CD14-positive monocyte (primary cell): ENCODE measurements at regions not wholly inside any gene's neighbourhood (a gene's known extent, or its start where the extent isn't known, plus 50 kb on each side); places are given as distances from the start of the nearest gene placed in this dataset.

Experiments used
- DNase-seq, 3 donors: peaks; one replicate each; pipeline ENCODE4 v3.0.0-alpha.2; 2011 to 2022
- H2AFZ ChIP-seq: 2 replicates; pipeline ENCODE4 v1.6.0; 2012; ENCODE audit warnings: mild to moderate bottlenecking, low read depth, low read length, inconsistent platforms; ENCODE audit not compliant: insufficient read depth, poor library complexity, severe bottlenecking
- H3K27ac ChIP-seq, 2 donors: 1 replicate in 1 of 2; 2 replicates in 1 of 2; pipeline ENCODE4 v1.5.1; 2012 to 2013; ENCODE audit warnings: low read length in 2 of 2, control low read depth in 1 of 2, inconsistent platforms in 1 of 2, low read depth in 1 of 2, mild to moderate bottlenecking in 1 of 2
- H3K27me3 ChIP-seq, 2 donors: one replicate each; pipeline versions ENCODE4 v1.6.0 to v1.6.1; 2011 to 2013; ENCODE audit warnings: low read length in 2 of 2; ENCODE audit not compliant: control insufficient read depth in 2 of 2, insufficient read depth in 2 of 2
- H3K36me3 ChIP-seq, 2 donors: replicated peaks in 1 of 2; 1 replicate in 1 of 2; 2 replicates in 1 of 2; pipeline versions ENCODE4 v1.5.1 to v1.6.1; 2012 to 2013; ENCODE audit warnings: low read length in 2 of 2, control low read depth in 1 of 2, inconsistent platforms in 1 of 2, mild to moderate bottlenecking in 1 of 2; ENCODE audit not compliant: insufficient read depth in 2 of 2, control insufficient read depth in 1 of 2
- H3K4me1 ChIP-seq, 2 donors: 1 replicate in 1 of 2; 2 replicates in 1 of 2; pipeline versions ENCODE4 v1.5.1 to v1.6.1; 2012 to 2013; ENCODE audit warnings: low read length in 2 of 2, control low read depth in 1 of 2, inconsistent platforms in 1 of 2, mild to moderate bottlenecking in 1 of 2, moderate library complexity in 1 of 2; ENCODE audit not compliant: insufficient read depth in 2 of 2, control insufficient read depth in 1 of 2
- H3K4me2 ChIP-seq: replicated peaks from 2 replicates; pipeline ENCODE3; 2012; ENCODE audit warnings: low read length, moderate library complexity, mild to moderate bottlenecking; ENCODE audit not compliant: poor library complexity, severe bottlenecking; ENCODE audit errors: extremely low read depth
- H3K4me3 ChIP-seq, 3 experiments: fragments of 200-600 bp in 1 of 3; sonication (generic) in 1 of 3; replicated peaks in 1 of 3; 1 replicate in 2 of 3; 2 replicates in 1 of 3; pipeline ENCODE4 v1.5.1; 2011 to 2013; ENCODE audit warnings: low read length in 3 of 3, mild to moderate bottlenecking in 3 of 3, control low read depth in 2 of 3, low read depth in 2 of 3, inconsistent platforms in 1 of 3, moderate library complexity in 1 of 3
- H3K79me2 ChIP-seq: 2 replicates; pipeline ENCODE4 v1.6.0; 2012; ENCODE audit warnings: mild to moderate bottlenecking, control low read depth, inconsistent platforms, low read length, moderate library complexity; ENCODE audit not compliant: insufficient read depth
- H3K9ac ChIP-seq: 2 replicates; pipeline ENCODE4 v1.6.0; 2017; ENCODE audit warnings: low read length, mild to moderate bottlenecking; ENCODE audit not compliant: insufficient read depth, poor library complexity, severe bottlenecking
- H3K9me3 ChIP-seq, 2 donors: replicated peaks in 1 of 2; 1 replicate in 1 of 2; 2 replicates in 1 of 2; pipeline versions ENCODE4 v1.5.1 to v1.6.1; 2012 to 2013; ENCODE audit warnings: low read length in 2 of 2, control low read depth in 1 of 2; ENCODE audit not compliant: control insufficient read depth in 1 of 2, insufficient read depth in 1 of 2
- H4K20me1 ChIP-seq: 2 replicates; pipeline ENCODE4 v1.6.0; 2012; ENCODE audit warnings: mild to moderate bottlenecking, low read length, control low read depth, moderate library complexity; ENCODE audit not compliant: insufficient read depth
- H3K27ac Mint-ChIP-seq, 7 donors: one replicate each; pipeline ENCODE4 v1.8.0; 2020; ENCODE audit warnings: mild to moderate bottlenecking in 7 of 7, mixed read lengths in 7 of 7, moderate library complexity in 6 of 7, inconsistent platforms in 2 of 7
- H3K27me3 Mint-ChIP-seq, 3 donors: one replicate each; pipeline ENCODE4 v1.8.0; 2021 to 2022; ENCODE audit warnings: low read depth in 3 of 3, mild to moderate bottlenecking in 3 of 3, mixed read lengths in 3 of 3, moderate library complexity in 3 of 3, inconsistent platforms in 1 of 3
- H3K36me3 Mint-ChIP-seq, 2 donors: one replicate each; pipeline ENCODE4 v1.8.0; 2020; ENCODE audit warnings: mixed read lengths in 2 of 2, inconsistent platforms in 1 of 2, mild to moderate bottlenecking in 1 of 2
- H3K4me1 Mint-ChIP-seq: one replicate; pipeline ENCODE4 v1.8.0; 2020; ENCODE audit warnings: mild to moderate bottlenecking, mixed read lengths
- H3K4me3 Mint-ChIP-seq, 2 donors: one replicate each; pipeline ENCODE4 v1.8.0; 2020; ENCODE audit warnings: mild to moderate bottlenecking in 2 of 2, mixed read lengths in 2 of 2, moderate library complexity in 1 of 2
- H3K9me3 Mint-ChIP-seq, 7 donors: one replicate each; pipeline ENCODE4 v1.8.0; 2020 to 2022; ENCODE audit warnings: mixed read lengths in 7 of 7, mild to moderate bottlenecking in 6 of 7, moderate library complexity in 6 of 7, inconsistent platforms in 2 of 7
- CTCF ChIP-seq: fragments of 200-600 bp; IDR thresholded peaks from one replicate; pipeline ENCODE4 v1.8.0; 2022; ENCODE audit warnings: antibody characterized with exemption, mild to moderate bottlenecking
- WGBS: methylation state at CpG from one replicate; pipeline ENCODE4 v1.1.5; 2013; ENCODE audit warnings: missing lambda C conversion rate; ENCODE audit not compliant: insufficient coverage; 5-methylcytosine and 5-hydroxymethylcytosine counted together
- intact Hi-C, 2 donors: fragments of 100-400 bp; cut with micrococcal nuclease; formaldehyde crosslinking; loops; one replicate each; pipeline versions ENCODE4 v1.15.0 to v1.15.1; 2023

- Histone ChIP-seq H3K79me2 (no peaks in the 10 kb centered on the region), H3K27ac (no peak overlapping the region), H3K9me3 (no peaks in the 10 kb centered on the region), H2AFZ (no peak overlapping the region), H3K4me1 (no peaks in the 10 kb centered on the region), H3K4me2 (no peak overlapping the region), H4K20me1 (no peaks in the 10 kb centered on the region), H3K36me3 (no peaks in the 10 kb centered on the region), H3K9ac (no peak overlapping the region), H3K27me3 (no peaks in the 10 kb centered on the region), H3K4me3 (no peak overlapping the region)
- H3K4me1 Mint-ChIP-seq, result no peaks in the 10 kb centered on the region
- H3K9me3 Mint-ChIP-seq, result peaks cover 0 to 2% (median 0%) of the 10 kb centered on the region in 7 donors
- no peak overlapping the region for H3K27ac Mint-ChIP-seq
- H3K27me3 Mint-ChIP-seq, result peaks cover 0 to 3% (median 2%) of the 10 kb centered on the region in 3 donors
- H3K4me3 Mint-ChIP-seq, result no peak overlapping the region
- intact Hi-C loops, result loop anchor here in 1 of 2 donors (10.0 kb wide), 1 partner anchor 98 kb away; no protein-coding TSS in a partner anchor
- H3K36me3 Mint-ChIP-seq, result no peaks in the 10 kb centered on the region
- no peak for TF ChIP-seq CTCF
- no peak for DNase-seq
- WGBS, result 80% methylated on average over 1 of the region's 6 CpGs
These were observed 66.2 kb downstream of the BEX3 start for GRCh38 chrX:103442536-103442901.

GRCh38 chrX:103446665-103447302, 70.4 kb downstream of the BEX3 start:
- Histone ChIP-seq H3K4me3 (no peak overlapping the region), H3K36me3 (no peaks in the 10 kb centered on the region), H3K27ac (no peak overlapping the region), H4K20me1 (no peaks in the 10 kb centered on the region), H3K4me2 (no peak overlapping the region), H3K9ac (no peak overlapping the region), H2AFZ (no peak overlapping the region), H3K9me3 (no peaks in the 10 kb centered on the region), H3K27me3 (no peaks in the 10 kb centered on the region), H3K4me1 (no peaks in the 10 kb centered on the region), H3K79me2 (no peaks in the 10 kb centered on the region)
- Mint-ChIP-seq H3K9me3 (peaks cover 0 to 7% (median 0%) of the 10 kb centered on the region in 7 donors), H3K4me1 (no peaks in the 10 kb centered on the region), H3K36me3 (no peaks in the 10 kb centered on the region), H3K4me3 (no peak overlapping the region), H3K27ac (no peak overlapping the region), H3K27me3 (peaks cover 0 to 2% (median 0%) of the 10 kb centered on the region in 3 donors)
- intact Hi-C loops, result loop anchor here in 1 of 2 donors (10.0 kb wide), 1 partner anchor 102 kb away; no protein-coding TSS in a partner anchor
- WGBS, result no CpG with 5 or more reads among the region's 2 CpGs
- DNase-seq, result no peak
- TF ChIP-seq CTCF, result no peak
